Body of pancreas (tissue), 4 donors: ENCODE measurements at regions not wholly inside any gene's neighbourhood (a gene's known extent, or its start where the extent isn't known, plus 50 kb on each side); places are given as distances from the start of the nearest gene placed in this dataset.

Experiments
- ATAC-seq: fragments of 150-250 bp; one replicate; pipeline ENCODE4 v1.9.1; 2016
- DNase-seq, 4 donors: peaks; one replicate each; pipeline ENCODE4 v3.0.0-alpha.2; 2019
- H3K27ac ChIP-seq, 4 donors: fragments of 200-600 bp; sonication (generic); 1 replicate in 3 of 4; 2 replicates in 1 of 4; pipeline versions ENCODE4 v1.5.1 to v1.6.1; 2016 to 2019; ENCODE audit warnings: mild to moderate bottlenecking in 1 of 4, mixed read lengths in 1 of 4, moderate library complexity in 1 of 4
- H3K27me3 ChIP-seq, 2 donors: fragments of 200-600 bp; sonication (generic); one replicate each; pipeline ENCODE4 v1.6.0; 2016; ENCODE audit warnings: mild to moderate bottlenecking in 1 of 2
- H3K36me3 ChIP-seq, 2 donors: fragments of 200-600 bp; sonication (generic); replicated peaks in 1 of 2; 2 replicates each; pipeline ENCODE4 v1.5.1; 2016; ENCODE audit warnings: low read depth in 2 of 2; ENCODE audit not compliant: insufficient read depth in 1 of 2
- H3K4me1 ChIP-seq: fragments of 200-600 bp; sonication (generic); one replicate; pipeline ENCODE4 v1.6.0; 2016
- H3K4me3 ChIP-seq, 2 donors: fragments of 200-600 bp; sonication (generic); 1 replicate in 1 of 2; 2 replicates in 1 of 2; pipeline ENCODE4 v1.5.1; 2016 to 2019
- H3K9me3 ChIP-seq, 3 donors: fragments of 200-600 bp; sonication (generic); 1 replicate in 2 of 3; 2 replicates in 1 of 3; pipeline ENCODE4 v1.5.1; 2016
- CTCF ChIP-seq, 7 experiments: fragments of 450-650 bp in 4 of 7; fragments of 200-600 bp in 3 of 7; sonication (generic) in 3 of 7; IDR thresholded peaks; one replicate each; pipeline ENCODE4 v1.5.1; 2016 to 2019; ENCODE audit warnings: antibody characterized with exemption in 7 of 7
- POLR2A ChIP-seq, 3 donors: fragments of 450-650 bp; IDR thresholded peaks; one replicate each; pipeline ENCODE4 v1.6.1; 2016; ENCODE audit warnings: antibody characterized with exemption in 3 of 3, mild to moderate bottlenecking in 2 of 3
- WGBS, 2 donors: methylation state at CpG; one replicate each; pipeline ENCODE4 v1.1.5; 2017; 5-methylcytosine and 5-hydroxymethylcytosine counted together
- intact Hi-C: fragments of 100-400 bp; cut with DNase I; formaldehyde crosslinking; loops from one replicate; pipeline ENCODE4 v1.15.1; 2023

- WGBS, 2 donors, result 77 to 80% methylated on average over 2 of the region's 2 CpGs
- Histone ChIP-seq H3K9me3 (peaks cover 0 to 15% (median 0%) of the 10 kb centered on the region in 3 donors), H3K27ac (no peak overlapping the region), H3K27me3 (no peaks in the 10 kb centered on the region), H3K4me3 (no peak overlapping the region), H3K36me3 (no peaks in the 10 kb centered on the region), H3K4me1 (no peaks in the 10 kb centered on the region)
- intact Hi-C loops, result no loop called here
- no peak for TF ChIP-seq CTCF (IDR thresholded peaks at IDR 0.05)
- no peak for TF ChIP-seq POLR2A (IDR thresholded peaks at IDR 0.05)
- DNase-seq, result no peak
- no peak for ATAC-seq
These were observed 173.5 kb upstream of the KCNIP4 start for GRCh38 chr4:22122062-22122461.

- H3K9me3 ChIP-seq, result no peaks in the 10 kb centered on the region
- TF ChIP-seq CTCF (IDR thresholded peaks at IDR 0.05) (no peak), POLR2A (IDR thresholded peaks at IDR 0.05) (no peak)
- no peaks in the 10 kb centered on the region for H3K27me3 ChIP-seq
- intact Hi-C loops, result no loop called here
- no peak overlapping the region for H3K27ac ChIP-seq
- WGBS, 2 donors, result 75 to 76% methylated on average over 2 of the region's 2 CpGs
- no peak for ATAC-seq
- no peak for DNase-seq
- no peak overlapping the region for H3K4me3 ChIP-seq
- H3K4me1 ChIP-seq, result no peaks in the 10 kb centered on the region
- H3K36me3 ChIP-seq, result no peaks in the 10 kb centered on the region
These were observed 166.7 kb upstream of the KCNIP4 start for GRCh38 chr4:22115262-22115661.

GRCh38 chr4:22103768-22104167, 155.2 kb upstream of the KCNIP4 start:
- no peak overlapping the region for H3K4me3 ChIP-seq
- intact Hi-C loops, result no loop called here
- no peaks in the 10 kb centered on the region for H3K4me1 ChIP-seq
- no peak for ATAC-seq
- WGBS, 2 donors, result 51 to 52% methylated on average over 2 of the region's 2 CpGs
- no peak for DNase-seq
- H3K36me3 ChIP-seq, result no peaks in the 10 kb centered on the region
- H3K27ac ChIP-seq, result no peak overlapping the region
- no peaks in the 10 kb centered on the region for H3K27me3 ChIP-seq
- no peaks in the 10 kb centered on the region for H3K9me3 ChIP-seq
- TF ChIP-seq CTCF (IDR thresholded peaks at IDR 0.05) (no peak), POLR2A (IDR thresholded peaks at IDR 0.05) (no peak)

GRCh38 chr4:22099896-22100295, 151.3 kb upstream of the KCNIP4 start:
- DNase-seq, result no peak
- Histone ChIP-seq H3K9me3 (no peaks in the 10 kb centered on the region), H3K4me3 (no peak overlapping the region), H3K27ac (no peak overlapping the region), H3K36me3 (no peaks in the 10 kb centered on the region), H3K27me3 (no peaks in the 10 kb centered on the region), H3K4me1 (no peaks in the 10 kb centered on the region)
- TF ChIP-seq POLR2A (IDR thresholded peaks at IDR 0.05), result no peak
- TF ChIP-seq CTCF (IDR thresholded peaks at IDR 0.05), result no peak
- no peak for ATAC-seq
- intact Hi-C loops, result no loop called here
- 31 to 40% methylated on average over 2 of the region's 2 CpGs for WGBS, 2 donors

GRCh38 chr4:22097596-22097995, 149.0 kb upstream of the KCNIP4 start:
- H3K9me3 ChIP-seq, result no peaks in the 10 kb centered on the region
- H3K27ac ChIP-seq, result no peak overlapping the region
- ATAC-seq (no peak), DNase-seq (no peak)
- WGBS, 2 donors, result 50 to 56% methylated on average over 2 of the region's 2 CpGs
- intact Hi-C loops, result no loop called here
- H3K36me3 ChIP-seq, result no peaks in the 10 kb centered on the region
- no peak overlapping the region for H3K4me3 ChIP-seq
- TF ChIP-seq POLR2A (IDR thresholded peaks at IDR 0.05), result no peak
- TF ChIP-seq CTCF (IDR thresholded peaks at IDR 0.05), result no peak
- no peaks in the 10 kb centered on the region for H3K27me3 ChIP-seq
- no peaks in the 10 kb centered on the region for H3K4me1 ChIP-seq
